CD14-positive monocyte (primary cell): ENCODE measurements at regions not wholly inside any gene's neighbourhood (a gene's known extent, or its start where the extent isn't known, plus 50 kb on each side); places are given as distances from the start of the nearest gene placed in this dataset.

Experiments used
- DNase-seq, 3 donors: peaks; one replicate each; pipeline ENCODE4 v3.0.0-alpha.2; 2011 to 2022
- H2AFZ ChIP-seq: 2 replicates; pipeline ENCODE4 v1.6.0; 2012; ENCODE audit warnings: mild to moderate bottlenecking, low read depth, low read length, inconsistent platforms; ENCODE audit not compliant: insufficient read depth, poor library complexity, severe bottlenecking
- H3K27ac ChIP-seq, 2 donors: 1 replicate in 1 of 2; 2 replicates in 1 of 2; pipeline ENCODE4 v1.5.1; 2012 to 2013; ENCODE audit warnings: low read length in 2 of 2, control low read depth in 1 of 2, inconsistent platforms in 1 of 2, low read depth in 1 of 2, mild to moderate bottlenecking in 1 of 2
- H3K27me3 ChIP-seq, 2 donors: one replicate each; pipeline versions ENCODE4 v1.6.0 to v1.6.1; 2011 to 2013; ENCODE audit warnings: low read length in 2 of 2; ENCODE audit not compliant: control insufficient read depth in 2 of 2, insufficient read depth in 2 of 2
- H3K36me3 ChIP-seq, 2 donors: replicated peaks in 1 of 2; 1 replicate in 1 of 2; 2 replicates in 1 of 2; pipeline versions ENCODE4 v1.5.1 to v1.6.1; 2012 to 2013; ENCODE audit warnings: low read length in 2 of 2, control low read depth in 1 of 2, inconsistent platforms in 1 of 2, mild to moderate bottlenecking in 1 of 2; ENCODE audit not compliant: insufficient read depth in 2 of 2, control insufficient read depth in 1 of 2
- H3K4me1 ChIP-seq, 2 donors: 1 replicate in 1 of 2; 2 replicates in 1 of 2; pipeline versions ENCODE4 v1.5.1 to v1.6.1; 2012 to 2013; ENCODE audit warnings: low read length in 2 of 2, control low read depth in 1 of 2, inconsistent platforms in 1 of 2, mild to moderate bottlenecking in 1 of 2, moderate library complexity in 1 of 2; ENCODE audit not compliant: insufficient read depth in 2 of 2, control insufficient read depth in 1 of 2
- H3K4me2 ChIP-seq: replicated peaks from 2 replicates; pipeline ENCODE3; 2012; ENCODE audit warnings: low read length, moderate library complexity, mild to moderate bottlenecking; ENCODE audit not compliant: poor library complexity, severe bottlenecking; ENCODE audit errors: extremely low read depth
- H3K4me3 ChIP-seq, 3 experiments: fragments of 200-600 bp in 1 of 3; sonication (generic) in 1 of 3; replicated peaks in 1 of 3; 1 replicate in 2 of 3; 2 replicates in 1 of 3; pipeline ENCODE4 v1.5.1; 2011 to 2013; ENCODE audit warnings: low read length in 3 of 3, mild to moderate bottlenecking in 3 of 3, control low read depth in 2 of 3, low read depth in 2 of 3, inconsistent platforms in 1 of 3, moderate library complexity in 1 of 3
- H3K79me2 ChIP-seq: 2 replicates; pipeline ENCODE4 v1.6.0; 2012; ENCODE audit warnings: mild to moderate bottlenecking, control low read depth, inconsistent platforms, low read length, moderate library complexity; ENCODE audit not compliant: insufficient read depth
- H3K9ac ChIP-seq: 2 replicates; pipeline ENCODE4 v1.6.0; 2017; ENCODE audit warnings: low read length, mild to moderate bottlenecking; ENCODE audit not compliant: insufficient read depth, poor library complexity, severe bottlenecking
- H3K9me3 ChIP-seq, 2 donors: replicated peaks in 1 of 2; 1 replicate in 1 of 2; 2 replicates in 1 of 2; pipeline versions ENCODE4 v1.5.1 to v1.6.1; 2012 to 2013; ENCODE audit warnings: low read length in 2 of 2, control low read depth in 1 of 2; ENCODE audit not compliant: control insufficient read depth in 1 of 2, insufficient read depth in 1 of 2
- H4K20me1 ChIP-seq: 2 replicates; pipeline ENCODE4 v1.6.0; 2012; ENCODE audit warnings: mild to moderate bottlenecking, low read length, control low read depth, moderate library complexity; ENCODE audit not compliant: insufficient read depth
- H3K27ac Mint-ChIP-seq, 7 donors: one replicate each; pipeline ENCODE4 v1.8.0; 2020; ENCODE audit warnings: mild to moderate bottlenecking in 7 of 7, mixed read lengths in 7 of 7, moderate library complexity in 6 of 7, inconsistent platforms in 2 of 7
- H3K27me3 Mint-ChIP-seq, 3 donors: one replicate each; pipeline ENCODE4 v1.8.0; 2021 to 2022; ENCODE audit warnings: low read depth in 3 of 3, mild to moderate bottlenecking in 3 of 3, mixed read lengths in 3 of 3, moderate library complexity in 3 of 3, inconsistent platforms in 1 of 3
- H3K36me3 Mint-ChIP-seq, 2 donors: one replicate each; pipeline ENCODE4 v1.8.0; 2020; ENCODE audit warnings: mixed read lengths in 2 of 2, inconsistent platforms in 1 of 2, mild to moderate bottlenecking in 1 of 2
- H3K4me1 Mint-ChIP-seq: one replicate; pipeline ENCODE4 v1.8.0; 2020; ENCODE audit warnings: mild to moderate bottlenecking, mixed read lengths
- H3K4me3 Mint-ChIP-seq, 2 donors: one replicate each; pipeline ENCODE4 v1.8.0; 2020; ENCODE audit warnings: mild to moderate bottlenecking in 2 of 2, mixed read lengths in 2 of 2, moderate library complexity in 1 of 2
- H3K9me3 Mint-ChIP-seq, 7 donors: one replicate each; pipeline ENCODE4 v1.8.0; 2020 to 2022; ENCODE audit warnings: mixed read lengths in 7 of 7, mild to moderate bottlenecking in 6 of 7, moderate library complexity in 6 of 7, inconsistent platforms in 2 of 7
- WGBS: methylation state at CpG from one replicate; pipeline ENCODE4 v1.1.5; 2013; ENCODE audit warnings: missing lambda C conversion rate; ENCODE audit not compliant: insufficient coverage; 5-methylcytosine and 5-hydroxymethylcytosine counted together
- intact Hi-C, 2 donors: fragments of 100-400 bp; cut with micrococcal nuclease; formaldehyde crosslinking; loops; one replicate each; pipeline versions ENCODE4 v1.15.0 to v1.15.1; 2023
- TF ChIP-seq, protein P1 (sequence below): fragments of 200-600 bp; IDR thresholded peaks from one replicate; pipeline ENCODE4 v1.8.0; 2022; ENCODE audit warnings: antibody characterized with exemption, mild to moderate bottlenecking

DNA sequence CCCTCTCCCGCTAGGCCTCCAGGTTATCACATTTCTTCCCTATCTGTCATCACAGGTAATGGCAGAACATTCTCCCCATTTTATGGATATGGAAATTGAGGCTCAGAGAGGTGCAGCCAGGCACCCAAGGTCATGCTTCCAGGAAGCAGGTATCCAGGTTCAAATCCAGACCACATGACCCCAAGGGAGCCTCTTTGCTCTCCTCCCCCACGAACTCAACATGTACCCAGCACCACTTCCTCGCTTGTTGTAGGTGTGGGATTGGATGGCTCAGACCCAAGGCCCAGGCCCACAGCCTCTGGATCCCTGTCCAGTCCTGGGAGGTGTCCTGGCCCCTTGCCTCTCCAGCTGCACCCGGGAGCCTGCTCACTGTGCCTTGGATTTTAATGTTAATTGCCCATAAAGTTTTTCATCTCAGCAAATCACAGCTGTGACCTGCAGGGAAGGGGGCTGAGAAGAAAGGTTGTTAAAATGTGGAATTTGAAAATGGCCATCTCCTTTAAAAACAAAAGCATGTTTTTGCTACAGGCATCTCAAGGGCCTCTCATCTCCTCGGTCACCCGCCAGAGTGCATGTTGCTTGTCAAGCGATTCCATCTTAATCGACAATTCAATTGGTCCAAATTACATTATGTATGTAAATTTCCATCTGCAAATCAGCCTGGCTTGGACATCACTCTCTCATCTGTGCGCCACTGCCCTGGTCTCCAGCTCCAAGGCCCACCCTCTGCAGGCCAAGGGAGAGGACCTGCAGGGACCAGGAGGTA lies 205.4 kb upstream of the ZMIZ1 start:
- no peak overlapping the region for H3K9ac ChIP-seq
- TF ChIP-seq, protein P1, sequence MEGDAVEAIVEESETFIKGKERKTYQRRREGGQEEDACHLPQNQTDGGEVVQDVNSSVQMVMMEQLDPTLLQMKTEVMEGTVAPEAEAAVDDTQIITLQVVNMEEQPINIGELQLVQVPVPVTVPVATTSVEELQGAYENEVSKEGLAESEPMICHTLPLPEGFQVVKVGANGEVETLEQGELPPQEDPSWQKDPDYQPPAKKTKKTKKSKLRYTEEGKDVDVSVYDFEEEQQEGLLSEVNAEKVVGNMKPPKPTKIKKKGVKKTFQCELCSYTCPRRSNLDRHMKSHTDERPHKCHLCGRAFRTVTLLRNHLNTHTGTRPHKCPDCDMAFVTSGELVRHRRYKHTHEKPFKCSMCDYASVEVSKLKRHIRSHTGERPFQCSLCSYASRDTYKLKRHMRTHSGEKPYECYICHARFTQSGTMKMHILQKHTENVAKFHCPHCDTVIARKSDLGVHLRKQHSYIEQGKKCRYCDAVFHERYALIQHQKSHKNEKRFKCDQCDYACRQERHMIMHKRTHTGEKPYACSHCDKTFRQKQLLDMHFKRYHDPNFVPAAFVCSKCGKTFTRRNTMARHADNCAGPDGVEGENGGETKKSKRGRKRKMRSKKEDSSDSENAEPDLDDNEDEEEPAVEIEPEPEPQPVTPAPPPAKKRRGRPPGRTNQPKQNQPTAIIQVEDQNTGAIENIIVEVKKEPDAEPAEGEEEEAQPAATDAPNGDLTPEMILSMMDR = no peak
- no peaks in the 10 kb centered on the region for H3K79me2 ChIP-seq
- no peak overlapping the region for H3K27ac Mint-ChIP-seq
- DNase-seq = no peak
- no peaks in the 10 kb centered on the region for H3K36me3 ChIP-seq
- no peak overlapping the region for H3K27ac ChIP-seq
- 90% methylated on average over 2 of the region's 9 CpGs for WGBS
- no peaks in the 10 kb centered on the region for H3K4me1 Mint-ChIP-seq
- H4K20me1 ChIP-seq = no peaks in the 10 kb centered on the region
- H3K9me3 ChIP-seq = no peaks in the 10 kb centered on the region
- H3K4me3 ChIP-seq = no peak overlapping the region
- intact Hi-C loops = no loop called here
- peaks cover 7 to 17% (median 16%) of the 10 kb centered on the region in 3 donors for H3K27me3 Mint-ChIP-seq
- H3K4me2 ChIP-seq = no peak overlapping the region
- no peaks in the 10 kb centered on the region for H3K9me3 Mint-ChIP-seq
- H3K27me3 ChIP-seq = no peaks in the 10 kb centered on the region
- no peaks in the 10 kb centered on the region for H3K36me3 Mint-ChIP-seq
- no peaks in the 10 kb centered on the region for H3K4me1 ChIP-seq
- no peak overlapping the region for H3K4me3 Mint-ChIP-seq
- no peak overlapping the region for H2AFZ ChIP-seq

DNA sequence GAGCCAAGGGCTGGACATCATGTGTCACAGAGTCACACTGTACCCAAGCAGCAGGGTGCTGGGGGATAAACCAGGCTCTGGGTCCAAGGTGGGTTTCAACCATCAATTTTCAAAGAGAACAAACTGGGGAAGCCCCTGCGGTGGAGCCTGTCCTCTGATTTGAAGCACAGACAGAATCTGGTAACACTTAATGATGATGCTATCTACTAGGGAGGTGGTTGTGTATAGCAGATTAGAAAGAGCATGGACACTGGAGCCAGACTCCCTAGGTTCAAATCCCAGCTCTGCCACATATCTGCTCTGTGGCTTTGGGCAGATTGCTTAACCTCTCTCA lies 204.9 kb upstream of the ZMIZ1 start:
- H3K4me1 Mint-ChIP-seq = no peaks in the 10 kb centered on the region
- no peak for DNase-seq
- no peak overlapping the region for H2AFZ ChIP-seq
- no peaks in the 10 kb centered on the region for H3K9me3 Mint-ChIP-seq
- no peaks in the 10 kb centered on the region for H3K36me3 ChIP-seq
- H3K4me3 Mint-ChIP-seq = no peak overlapping the region
- intact Hi-C loops = no loop called here
- H3K27me3 Mint-ChIP-seq = peaks cover 8 to 18% (median 18%) of the 10 kb centered on the region in 3 donors
- H3K27me3 ChIP-seq = no peaks in the 10 kb centered on the region
- H3K36me3 Mint-ChIP-seq = no peaks in the 10 kb centered on the region
- no peak overlapping the region for H3K4me2 ChIP-seq
- no peaks in the 10 kb centered on the region for H3K4me1 ChIP-seq
- no peaks in the 10 kb centered on the region for H3K79me2 ChIP-seq
- H3K9me3 ChIP-seq = no peaks in the 10 kb centered on the region
- H3K27ac Mint-ChIP-seq = no peak overlapping the region
- H3K27ac ChIP-seq = no peak overlapping the region
- no peak overlapping the region for H3K9ac ChIP-seq
- H4K20me1 ChIP-seq = no peaks in the 10 kb centered on the region
- no CpG with 5 or more reads among the region's 1 CpG for WGBS
- no peak overlapping the region for H3K4me3 ChIP-seq
- TF ChIP-seq, protein P1 = no peak
